K562 (cell line): ENCODE measurements at regions not wholly inside any gene's neighbourhood (a gene's known extent, or its start where the extent isn't known, plus 50 kb on each side); places are given as distances from the start of the nearest gene placed in this dataset.

Experiments
- ATAC-seq: fragments of 200-7000 bp; cut with Tn5 transposase; 3 replicates; pipeline ENCODE4 v1.9.1; 2020; ENCODE audit warnings: moderate library complexity
- BruUV-seq: library from RNA; stranded (reverse); fragments of 400-500 nt; replicated peaks from 2 replicates; lab custom pipeline; 2021; lab: Mats Ljungman, UMichigan
- CTCF ChIA-PET: fragments of 300-600 bp; formaldehyde crosslinking; extraction: SDS; loops from one replicate; lab custom pipeline; 2021; ENCODE audit warnings: low intra/inter-chr PET ratio; lab: Yijun Ruan, JAX
- POLR2A ChIA-PET: fragments of 300-600, 350-650 bp; sonication (Branson Sonifier 250); formaldehyde crosslinking; extraction: SDS; loops from one replicate; lab custom pipeline; 2021; ENCODE audit warnings: antibody characterized with exemption, inconsistent platforms; lab: Yijun Ruan, JAX
- DNase-seq, 4 experiments: peaks; one replicate each; pipeline versions ENCODE4 v3.0.0 to v3.0.0-alpha.2; 2011 to 2018; ENCODE audit warnings: low spot score in 3 of 4, mixed read lengths in 3 of 4; ENCODE audit errors: extremely low read depth in 1 of 4
- FAIRE-seq: peaks from 2 replicates; lab custom pipeline; 2011; peaks lifted over from hg19 to GRCh38; lab: Jason Lieb, UNC
- H2AFZ ChIP-seq: 2 replicates; pipeline ENCODE4 v1.6.0; 2011; ENCODE audit warnings: low read depth, low read length, control low read depth, inconsistent platforms
- H3K27ac ChIP-seq: fragments of 200-600 bp; 3 replicates; pipeline ENCODE4 v1.8.0; 2011; ENCODE audit warnings: low read depth, mild to moderate bottlenecking, control low read depth, inconsistent platforms, low read length, moderate library complexity, mixed read lengths; ENCODE audit errors: extremely low read depth
- H3K27me3 ChIP-seq, 2 experiments: fragments of 300-600 bp in 1 of 2; 2 replicates in 1 of 2; 3 replicates in 1 of 2; pipeline versions ENCODE4 v1.6.0 to v1.8.0; 2011; ENCODE audit warnings: inconsistent platforms in 2 of 2, low read length in 2 of 2, mild to moderate bottlenecking in 1 of 2, mixed read lengths in 1 of 2, moderate library complexity in 1 of 2; ENCODE audit not compliant: control insufficient read depth in 2 of 2, insufficient read depth in 2 of 2
- H3K36me3 ChIP-seq: fragments of 300-600 bp; 3 replicates; pipeline ENCODE4 v1.8.0; 2011; ENCODE audit warnings: mild to moderate bottlenecking, low read length, inconsistent platforms; ENCODE audit not compliant: control insufficient read depth, insufficient read depth
- H3K4me1 ChIP-seq, 2 experiments: fragments of 200-600 bp in 1 of 2; replicated peaks in 1 of 2; 2 replicates in 1 of 2; 3 replicates in 1 of 2; pipeline versions ENCODE4 v1.5.1 to v1.8.0; 2011; ENCODE audit warnings: inconsistent platforms in 2 of 2, low read length in 2 of 2, mild to moderate bottlenecking in 1 of 2, mixed read lengths in 1 of 2, moderate library complexity in 1 of 2; ENCODE audit not compliant: control insufficient read depth in 2 of 2, insufficient read depth in 2 of 2
- H3K4me2 ChIP-seq: 2 replicates; pipeline ENCODE4 v1.6.1; 2011; ENCODE audit warnings: low read length, control low read depth, inconsistent platforms, mixed read lengths; ENCODE audit not compliant: insufficient read depth
- H3K4me3 ChIP-seq: fragments of 200-600 bp; sonication (generic), shearing (Covaris generic); 2 replicates; pipeline ENCODE4 v1.5.1; 2016; ENCODE audit warnings: control low read depth, inconsistent platforms
- H3K79me2 ChIP-seq: fragments of 200-600 bp; 3 replicates; pipeline ENCODE4 v1.8.0; 2011; ENCODE audit warnings: low read length, inconsistent platforms; ENCODE audit not compliant: control insufficient read depth, insufficient read depth
- H3K9ac ChIP-seq, 2 experiments: 2 replicates each; pipeline versions ENCODE4 v1.6.0 to v1.6.1; 2011; ENCODE audit warnings: low read depth in 2 of 2, low read length in 2 of 2, control low read depth in 1 of 2, inconsistent platforms in 1 of 2, mild to moderate bottlenecking in 1 of 2, mixed read lengths in 1 of 2; ENCODE audit not compliant: insufficient read depth in 1 of 2
- H3K9me1 ChIP-seq: one replicate; pipeline ENCODE4 v1.6.0; 2011; ENCODE audit warnings: inconsistent platforms, mild to moderate bottlenecking, low read length, moderate library complexity; ENCODE audit not compliant: control insufficient read depth, insufficient read depth
- H3K9me3 ChIP-seq: replicated peaks from 2 replicates; pipeline ENCODE4 v1.5.1; 2011; ENCODE audit warnings: low read depth, low read length, inconsistent platforms; ENCODE audit not compliant: control insufficient read depth, insufficient read depth
- H4K20me1 ChIP-seq: replicated peaks from 2 replicates; pipeline ENCODE4 v1.6.1; 2011; ENCODE audit warnings: low read length, inconsistent platforms, mixed read lengths; ENCODE audit not compliant: control insufficient read depth, insufficient read depth
- SP2 ChIP-seq: IDR thresholded peaks from 2 replicates; pipeline ENCODE4 v1.6.1; 2011; ENCODE audit warnings: mild to moderate bottlenecking, low read depth, low read length, moderate library complexity; ENCODE audit not compliant: poor library complexity, severe bottlenecking; ENCODE audit errors: extremely low read depth
- ZBTB7A ChIP-seq: IDR thresholded peaks from 2 replicates; pipeline ENCODE4 v1.6.1; 2011; ENCODE audit warnings: low read depth, mild to moderate bottlenecking, low read length, moderate library complexity, borderline replicate concordance; ENCODE audit not compliant: control insufficient read depth
- ZNF785 ChIP-seq: fragments of 250-450 bp; sonication (Bioruptor Pico); IDR thresholded peaks from 2 replicates; pipeline ENCODE4 v1.4.0; 2020; ENCODE audit warnings: mild to moderate bottlenecking
- WGBS: fragments of 100-300 bp; shearing (Covaris generic); methylation state at CpG from one replicate; pipeline ENCODE4 v1.1.6; 2016; ENCODE audit warnings: low coverage, mixed read lengths; ENCODE audit not compliant: insufficient coverage; ENCODE audit errors: missing lambda C conversion rate; 5-methylcytosine and 5-hydroxymethylcytosine counted together
- in situ Hi-C: fragments of 300-500 bp; cut with MboI; formaldehyde crosslinking; loops from 4 replicates; pipeline ENCODE4 v1.15.0; 2018; ENCODE audit warnings: inconsistent platforms, mixed read lengths
- intact Hi-C: fragments of 100-400 bp; cut with micrococcal nuclease; formaldehyde crosslinking; loops from 2 replicates; pipeline ENCODE4 v1.14.2; 2022
- TF ChIP-seq, protein P1 (sequence below): IDR thresholded peaks from 3 replicates; pipeline ENCODE4 v1.6.1; 2011; ENCODE audit warnings: borderline replicate concordance, mild to moderate bottlenecking, moderate library complexity; ENCODE audit not compliant: insufficient read length; ENCODE audit errors: extremely low read depth

DNA sequence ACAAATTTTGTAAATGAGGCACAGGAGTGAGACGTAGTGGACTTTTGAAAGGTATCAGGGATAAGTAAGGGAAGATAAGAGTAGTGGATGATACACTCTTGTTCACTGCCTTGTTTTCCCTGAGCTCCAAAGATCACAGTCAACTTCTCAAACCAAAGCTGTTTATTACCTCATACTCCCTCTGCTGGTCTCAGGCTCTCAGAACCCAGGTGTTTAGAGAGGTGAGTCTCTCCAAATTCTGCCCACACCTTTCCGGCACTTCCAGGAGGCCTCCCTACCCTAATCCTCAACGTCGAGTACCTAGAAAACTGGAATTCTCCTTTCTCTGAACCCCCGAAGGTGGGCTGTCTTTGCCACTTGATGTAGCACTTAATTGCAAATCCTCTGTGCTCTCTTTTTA is 621.1 kb downstream of the BCL11A start:
- H3K27me3 ChIP-seq: no peaks in the 10 kb centered on the region
- H3K4me2 ChIP-seq: no peak overlapping the region
- TF ChIP-seq SP2: no peak
- TF ChIP-seq ZNF785 (CRISPR knock-in tag): no peak
- no peak for TF ChIP-seq ZBTB7A
- ChIA-PET CTCF (no interaction called here), POLR2A (no interaction called here)
- no peaks in the 10 kb centered on the region for H3K9me1 ChIP-seq
- H3K4me3 ChIP-seq: no peak overlapping the region
- no peaks in the 10 kb centered on the region for H3K9me3 ChIP-seq
- peak in 1 of 4 experiments; percentile 2 for DNase-seq
- H3K9ac ChIP-seq: no peak overlapping the region
- WGBS: 4% methylated on average over 5 of the region's 5 CpGs
- H3K27ac ChIP-seq: no peak overlapping the region
- no peak for ATAC-seq
- no peaks in the 10 kb centered on the region for H4K20me1 ChIP-seq
- intact Hi-C loops (no loop called here), in situ Hi-C loops (no loop called here)
- no peak for FAIRE-seq
- no TSS peak for BruUV-seq
- H3K36me3 ChIP-seq: no peaks in the 10 kb centered on the region
- no peak overlapping the region for H2AFZ ChIP-seq
- H3K79me2 ChIP-seq: no peaks in the 10 kb centered on the region
- no peaks in the 10 kb centered on the region for H3K4me1 ChIP-seq

DNA sequence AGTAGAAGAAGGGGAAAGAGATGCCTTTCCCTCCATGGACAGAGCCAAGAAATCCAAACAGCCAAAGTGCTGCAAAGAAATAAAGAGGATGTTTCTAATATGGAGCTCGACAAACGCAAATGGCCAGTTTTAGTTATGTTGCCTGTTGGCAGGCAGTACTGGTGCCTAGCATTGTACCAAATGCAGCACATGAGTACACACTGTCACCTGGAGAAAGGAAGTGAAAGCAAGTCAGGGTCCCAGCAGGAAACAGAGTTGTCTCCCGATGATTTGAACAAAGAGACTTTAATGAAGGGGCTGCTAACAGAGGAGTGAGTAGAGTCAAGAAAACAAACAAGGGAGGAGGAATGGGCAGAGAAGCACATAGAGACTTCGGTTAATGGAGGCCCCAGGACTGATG is 623.0 kb downstream of the BCL11A start:
- H4K20me1 ChIP-seq: no peaks in the 10 kb centered on the region
- no peaks in the 10 kb centered on the region for H3K27me3 ChIP-seq
- no peaks in the 10 kb centered on the region for H3K79me2 ChIP-seq
- ATAC-seq (no peak), FAIRE-seq (no peak), DNase-seq (no peak)
- no peak overlapping the region for H3K4me3 ChIP-seq
- H3K9me1 ChIP-seq: no peaks in the 10 kb centered on the region
- ChIA-PET CTCF (no interaction called here), POLR2A (no interaction called here)
- no peaks in the 10 kb centered on the region for H3K36me3 ChIP-seq
- BruUV-seq: no TSS peak
- intact Hi-C loops: no loop called here
- TF ChIP-seq, protein P1, sequence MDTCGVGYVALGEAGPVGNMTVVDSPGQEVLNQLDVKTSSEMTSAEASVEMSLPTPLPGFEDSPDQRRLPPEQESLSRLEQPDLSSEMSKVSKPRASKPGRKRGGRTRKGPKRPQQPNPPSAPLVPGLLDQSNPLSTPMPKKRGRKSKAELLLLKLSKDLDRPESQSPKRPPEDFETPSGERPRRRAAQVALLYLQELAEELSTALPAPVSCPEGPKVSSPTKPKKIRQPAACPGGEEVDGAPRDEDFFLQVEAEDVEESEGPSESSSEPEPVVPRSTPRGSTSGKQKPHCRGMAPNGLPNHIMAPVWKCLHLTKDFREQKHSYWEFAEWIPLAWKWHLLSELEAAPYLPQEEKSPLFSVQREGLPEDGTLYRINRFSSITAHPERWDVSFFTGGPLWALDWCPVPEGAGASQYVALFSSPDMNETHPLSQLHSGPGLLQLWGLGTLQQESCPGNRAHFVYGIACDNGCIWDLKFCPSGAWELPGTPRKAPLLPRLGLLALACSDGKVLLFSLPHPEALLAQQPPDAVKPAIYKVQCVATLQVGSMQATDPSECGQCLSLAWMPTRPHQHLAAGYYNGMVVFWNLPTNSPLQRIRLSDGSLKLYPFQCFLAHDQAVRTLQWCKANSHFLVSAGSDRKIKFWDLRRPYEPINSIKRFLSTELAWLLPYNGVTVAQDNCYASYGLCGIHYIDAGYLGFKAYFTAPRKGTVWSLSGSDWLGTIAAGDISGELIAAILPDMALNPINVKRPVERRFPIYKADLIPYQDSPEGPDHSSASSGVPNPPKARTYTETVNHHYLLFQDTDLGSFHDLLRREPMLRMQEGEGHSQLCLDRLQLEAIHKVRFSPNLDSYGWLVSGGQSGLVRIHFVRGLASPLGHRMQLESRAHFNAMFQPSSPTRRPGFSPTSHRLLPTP: no peak
- no peak overlapping the region for H3K27ac ChIP-seq
- H3K4me1 ChIP-seq: no peaks in the 10 kb centered on the region
- in situ Hi-C loops: no loop called here
- 4% methylated on average over 4 of the region's 4 CpGs for WGBS
- no peak overlapping the region for H3K4me2 ChIP-seq
- no peaks in the 10 kb centered on the region for H3K9me3 ChIP-seq
- no peak overlapping the region for H3K9ac ChIP-seq
- H2AFZ ChIP-seq: no peak overlapping the region
